HepG2 (cell line): ENCODE measurements at regions not wholly inside any gene's neighbourhood (a gene's known extent, or its start where the extent isn't known, plus 50 kb on each side); places are given as distances from the start of the nearest gene placed in this dataset.

Experiments
- BCLAF1 ChIP-seq: fragments of 450-650 bp; IDR thresholded peaks from 2 replicates; pipeline ENCODE4 v1.6.1; 2017; ENCODE audit warnings: mild to moderate bottlenecking
- HMG20B ChIP-seq: conservative IDR thresholded peaks from 2 replicates; pipeline ENCODE4 v1.6.1; 2016; ENCODE audit warnings: missing genetic modification reagents, missing compliant biosample characterization
- IKZF4 ChIP-seq: sonication (generic); formaldehyde crosslinking; IDR thresholded peaks from 2 replicates; pipeline ENCODE4 v1.5.1; 2020; ENCODE audit warnings: borderline replicate concordance, mild to moderate bottlenecking, low read depth, missing genetic modification reagents; ENCODE audit errors: not compliant biosample characterization
- KDM6A ChIP-seq: IDR thresholded peaks from 2 replicates; pipeline ENCODE4 v1.6.1; 2016; ENCODE audit warnings: low read depth
- LCORL ChIP-seq, 2 experiments: fragments of 450-650 bp in 1 of 2; sonication (generic) in 1 of 2; formaldehyde crosslinking in 1 of 2; IDR thresholded peaks; 2 replicates each; pipeline versions ENCODE4 v1.5.0 to v1.6.1; 2017 to 2020; ENCODE audit warnings: antibody characterized with exemption in 1 of 2, missing genetic modification reagents in 1 of 2
- MED13 ChIP-seq: sonication (generic); formaldehyde crosslinking; IDR thresholded peaks from 2 replicates; pipeline ENCODE4 v1.5.0; 2020; ENCODE audit warnings: missing genetic modification reagents
- MEIS2 ChIP-seq: sonication (generic); formaldehyde crosslinking; IDR thresholded peaks from 2 replicates; pipeline ENCODE4 v1.9.0; 2021; ENCODE audit warnings: mild to moderate bottlenecking, missing genetic modification reagents
- RAD21 ChIP-seq: fragments of 450-650 bp; formaldehyde crosslinking; IDR thresholded peaks from 2 replicates; pipeline ENCODE4 v1.5.0; 2020; ENCODE audit warnings: mild to moderate bottlenecking
- RAD51 ChIP-seq: fragments of 450-650 bp; IDR thresholded peaks from 2 replicates; pipeline ENCODE4 v1.6.1; 2016; ENCODE audit warnings: borderline replicate concordance
- RXRB ChIP-seq: IDR thresholded peaks from 2 replicates; pipeline ENCODE4 v1.6.1; 2016; ENCODE audit warnings: borderline replicate concordance, missing genetic modification reagents, missing compliant biosample characterization
- SMARCC2 ChIP-seq: fragments of 450-650 bp; IDR thresholded peaks from 2 replicates; pipeline ENCODE4 v1.6.1; 2017; ENCODE audit warnings: antibody characterized with exemption, mild to moderate bottlenecking
- THAP11 ChIP-seq: IDR thresholded peaks from 2 replicates; pipeline ENCODE4 v1.6.1; 2016; ENCODE audit warnings: missing biosample characterization, missing genetic modification reagents
- UBTF ChIP-seq: sonication (generic); formaldehyde crosslinking; IDR thresholded peaks from 2 replicates; pipeline ENCODE4 v1.4.0; 2020; ENCODE audit warnings: mild to moderate bottlenecking, missing genetic modification reagents
- ZNF562 ChIP-seq: sonication (generic); formaldehyde crosslinking; IDR thresholded peaks from 2 replicates; pipeline ENCODE4 v1.8.0; 2022; ENCODE audit warnings: missing genetic modification reagents, borderline replicate concordance
- ZNF646 ChIP-seq: sonication (generic); formaldehyde crosslinking; IDR thresholded peaks from 2 replicates; pipeline ENCODE4 v1.9.0; 2021; ENCODE audit warnings: mild to moderate bottlenecking, missing genetic modification reagents
- ZNF792 ChIP-seq: IDR thresholded peaks from 2 replicates; pipeline ENCODE4 v1.6.1; 2016
- ZNF883 ChIP-seq: sonication (generic); formaldehyde crosslinking; IDR thresholded peaks from 2 replicates; pipeline ENCODE4 v1.5.1; 2020; ENCODE audit warnings: mild to moderate bottlenecking, missing genetic modification reagents; ENCODE audit errors: not compliant biosample characterization

GRCh38 chr4:123505095-123506010, 108.8 kb downstream of the SPRY1 start (continued):
- TF ChIP-seq RXRB (CRISPR knock-in tag) (peak; percentile 92), HMG20B (CRISPR knock-in tag) (0 out of 2 replicates have a peak, but pooled peaks have one; percentile 31), THAP11 (CRISPR knock-in tag) (peak; percentile 74), RAD21 (peak; percentile 73), MEIS2 (CRISPR knock-in tag) (peak; percentile 81), RAD51 (no peak), BCLAF1 (no peak), ZNF646 (CRISPR knock-in tag) (no peak), LCORL (IDR thresholded peaks at IDR 0.05) (no peak), LCORL (CRISPR knock-in tag; IDR thresholded peaks at IDR 0.05) (peak; percentile 78), ZNF792 (CRISPR knock-in tag) (peak; percentile 78), MED13 (CRISPR knock-in tag) (peak; percentile 90; the same call in 1 of the 2 replicates), IKZF4 (peak; percentile 87), KDM6A (CRISPR knock-in tag) (peak; percentile 46; the same call in 1 of the 2 replicates), ZNF883 (CRISPR knock-in tag) (no peak), SMARCC2 (no peak), ZNF562 (CRISPR knock-in tag) (no peak), UBTF (CRISPR knock-in tag) (peak; percentile 84)
